HepG2 (cell line): ENCODE measurements at regions not wholly inside any gene's neighbourhood (a gene's known extent, or its start where the extent isn't known, plus 50 kb on each side); places are given as distances from the start of the nearest gene placed in this dataset.

Source experiments
- ATAC-seq: fragments of 200-7000 bp; cut with Tn5 transposase; 3 replicates; pipeline ENCODE4 v1.9.1; 2020; ENCODE audit warnings: mild to moderate bottlenecking, moderate library complexity
- BruUV-seq: library from RNA; stranded (reverse); fragments of 400-500 nt; replicated peaks from 2 replicates; lab custom pipeline; 2021; lab: Mats Ljungman, UMichigan
- CTCF ChIA-PET: fragments of 300-600 bp; formaldehyde crosslinking; extraction: SDS; loops from one replicate; lab custom pipeline; 2021; ENCODE audit warnings: low total read pairs, inconsistent platforms, low intra/inter-chr PET ratio; lab: Yijun Ruan, JAX
- POLR2A ChIA-PET: fragments of 350-600 bp; sonication (Branson Sonifier 250); formaldehyde crosslinking; loops from one replicate; lab custom pipeline; 2020; ENCODE audit warnings: antibody characterized with exemption, inconsistent platforms; lab: Yijun Ruan, JAX
- DNase-seq: peaks from one replicate; pipeline ENCODE4 v3.0.0-alpha.2; 2015; ENCODE audit warnings: low spot score
- FAIRE-seq: peaks from 3 replicates; lab custom pipeline; 2011; peaks lifted over from hg19 to GRCh38; lab: Jason Lieb, UNC
- H2AFZ ChIP-seq: one replicate; pipeline ENCODE4 v1.6.1; 2011; ENCODE audit warnings: low read length, inconsistent platforms
- H3K27ac ChIP-seq: fragments of 300-600 bp; 3 replicates; pipeline ENCODE4 v1.8.0; 2011; ENCODE audit warnings: mixed run types, mild to moderate bottlenecking, mixed read lengths, low read length, inconsistent platforms; ENCODE audit not compliant: insufficient read depth; ENCODE audit errors: extremely low read length
- H3K27me3 ChIP-seq, 2 experiments: fragments of 200-600 bp in 1 of 2; 2 replicates in 1 of 2; 3 replicates in 1 of 2; pipeline versions ENCODE4 v1.6.0 to v1.8.0; 2011; ENCODE audit warnings: low read length in 2 of 2, mild to moderate bottlenecking in 2 of 2, moderate library complexity in 2 of 2, inconsistent platforms in 1 of 2; ENCODE audit not compliant: insufficient read depth in 2 of 2, control insufficient read depth in 1 of 2
- H3K36me3 ChIP-seq, 2 experiments: fragments of 200-600 bp in 1 of 2; replicated peaks in 1 of 2; 2 replicates in 1 of 2; 3 replicates in 1 of 2; pipeline versions ENCODE4 v1.5.1 to v1.8.0; 2011; ENCODE audit warnings: low read length in 2 of 2, inconsistent platforms in 1 of 2; ENCODE audit not compliant: insufficient read depth in 2 of 2, control insufficient read depth in 1 of 2
- H3K4me1 ChIP-seq: 2 replicates; pipeline ENCODE4 v1.5.1; 2012; ENCODE audit warnings: low read length, inconsistent platforms; ENCODE audit not compliant: insufficient read depth
- H3K4me2 ChIP-seq: 2 replicates; pipeline ENCODE4 v1.6.0; 2011; ENCODE audit warnings: low read depth, low read length, inconsistent platforms
- H3K4me3 ChIP-seq, 3 experiments: fragments of 200-600 bp in 1 of 3; sonication (generic), shearing (Covaris generic) in 1 of 3; replicated peaks in 1 of 3; 2 replicates each; pipeline ENCODE4 v1.5.1; 2011 to 2016; ENCODE audit warnings: low read length in 3 of 3, inconsistent platforms in 2 of 3, low read depth in 2 of 3, mild to moderate bottlenecking in 2 of 3, control low read depth in 1 of 3, mixed read lengths in 1 of 3; ENCODE audit not compliant: insufficient read depth in 1 of 3
- H3K79me2 ChIP-seq: one replicate; pipeline ENCODE4 v1.6.1; 2011; ENCODE audit warnings: low read length, inconsistent platforms; ENCODE audit not compliant: insufficient read depth
- H3K9ac ChIP-seq: 2 replicates; pipeline ENCODE4 v1.6.0; 2011; ENCODE audit warnings: mild to moderate bottlenecking, low read depth, low read length, inconsistent platforms; ENCODE audit not compliant: insufficient read depth
- H3K9me3 ChIP-seq: 2 replicates; pipeline ENCODE4 v1.5.1; 2012; ENCODE audit warnings: mild to moderate bottlenecking, low read length
- H4K20me1 ChIP-seq: 2 replicates; pipeline ENCODE4 v1.6.0; 2011; ENCODE audit warnings: inconsistent platforms, mild to moderate bottlenecking, low read length, moderate library complexity; ENCODE audit not compliant: insufficient read depth
- CENPT ChIP-seq: sonication (generic); formaldehyde crosslinking; IDR thresholded peaks from 2 replicates; pipeline ENCODE4 v1.8.0; 2022; ENCODE audit warnings: low read depth, mild to moderate bottlenecking, moderate library complexity, missing genetic modification reagents
- NONO ChIP-seq, 2 experiments: fragments of 450-650 bp in 1 of 2; sonication (generic) in 1 of 2; formaldehyde crosslinking in 1 of 2; IDR thresholded peaks in 1 of 2; conservative IDR thresholded peaks in 1 of 2; 2 replicates each; pipeline versions ENCODE4 v1.6.1 to v1.8.0; 2017 to 2022; ENCODE audit warnings: mild to moderate bottlenecking in 1 of 2, missing genetic modification reagents in 1 of 2, moderate library complexity in 1 of 2
- U2AF2 ChIP-seq: fragments of 200-400 bp; formaldehyde crosslinking; IDR thresholded peaks from 2 replicates; pipeline ENCODE4 v1.6.1; 2017; ENCODE audit warnings: low read depth, mild to moderate bottlenecking, low read length
- ZBTB21 ChIP-seq: sonication (generic); formaldehyde crosslinking; IDR thresholded peaks from 2 replicates; pipeline ENCODE4 v1.4.0; 2020; ENCODE audit warnings: missing genetic modification reagents
- ZBTB42 ChIP-seq: sonication (generic); formaldehyde crosslinking; IDR thresholded peaks from 2 replicates; pipeline ENCODE4 v1.5.0; 2020; ENCODE audit warnings: mild to moderate bottlenecking, missing genetic modification reagents
- ZSCAN12 ChIP-seq: sonication (generic); formaldehyde crosslinking; IDR thresholded peaks from 2 replicates; pipeline ENCODE4 v1.9.0; 2021; ENCODE audit warnings: mild to moderate bottlenecking, missing genetic modification reagents
- ZSCAN20 ChIP-seq: sonication (generic); formaldehyde crosslinking; IDR thresholded peaks from 2 replicates; pipeline ENCODE4 v1.4.0; 2020; ENCODE audit warnings: missing genetic modification reagents, mild to moderate bottlenecking, borderline replicate concordance
- WGBS: methylation state at CpG from one replicate; pipeline ENCODE4 v1.1.6; 2017; ENCODE audit warnings: low lambda C conversion rate; 5-methylcytosine and 5-hydroxymethylcytosine counted together
- in situ Hi-C: cut with HindIII; loops from 2 replicates; pipeline ENCODE4 v1.10.0; 2017; ENCODE audit warnings: low pct_unique_long_range_greater_than_20kb; ENCODE audit not compliant: extremely low pct_ligation_motif_present
- intact Hi-C: fragments of 100-400 bp; cut with micrococcal nuclease; formaldehyde crosslinking; loops from one replicate; pipeline ENCODE4 v1.10.0; 2022; ENCODE audit not compliant: unreplicated experiment
- TF ChIP-seq, protein P1 (sequence below): sonication (generic); formaldehyde crosslinking; IDR thresholded peaks from 2 replicates; pipeline ENCODE4 v1.9.0; 2021; ENCODE audit warnings: mild to moderate bottlenecking, missing genetic modification reagents
- TF ChIP-seq, protein P2 (sequence below): IDR thresholded peaks from 2 replicates; pipeline ENCODE4 v1.6.1; 2012; ENCODE audit warnings: low read length, improper control_type of control experiment
- TF ChIP-seq, protein P3 (sequence below): sonication (generic); formaldehyde crosslinking; IDR thresholded peaks from 2 replicates; pipeline ENCODE4 v1.9.0; 2021; ENCODE audit warnings: missing genetic modification reagents, mild to moderate bottlenecking, borderline replicate concordance

DNA sequence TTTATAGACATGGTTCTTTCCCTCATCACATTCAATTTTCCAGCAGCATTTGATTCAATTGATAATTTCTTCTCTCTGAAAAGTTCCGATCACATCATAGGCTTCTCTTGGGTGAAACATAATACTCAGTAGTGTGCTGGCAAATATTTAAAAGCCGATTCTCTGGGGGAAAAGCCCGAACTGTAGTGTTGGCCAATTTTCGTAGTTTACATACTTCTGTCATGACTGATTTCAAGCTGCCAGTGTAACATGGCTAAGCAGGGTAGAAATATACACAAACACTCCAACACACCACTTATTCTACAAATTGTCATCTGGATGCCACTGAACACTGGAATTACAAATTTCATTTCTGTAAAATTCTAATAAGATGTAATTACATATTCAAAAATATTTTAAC lies 56.1 kb upstream of the FREM2 start:
- no peak overlapping the region for H2AFZ ChIP-seq
- BruUV-seq, result no TSS peak
- H3K4me2 ChIP-seq, result no peak overlapping the region
- H3K9me3 ChIP-seq, result no peaks in the 10 kb centered on the region
- CTCF ChIA-PET, result no interaction called here
- 13% methylated on average over 4 of the region's 4 CpGs for WGBS
- no peaks in the 10 kb centered on the region for H3K79me2 ChIP-seq
- ATAC-seq (no peak), DNase-seq (no peak), FAIRE-seq (no peak)
- POLR2A ChIA-PET, result no interaction called here
- H3K36me3 ChIP-seq, result no peaks in the 10 kb centered on the region
- intact Hi-C loops, result no loop called here
- no peaks in the 10 kb centered on the region for H3K27me3 ChIP-seq
- in situ Hi-C loops, result no loop called here
- H3K4me1 ChIP-seq, result no peaks in the 10 kb centered on the region
- H4K20me1 ChIP-seq, result no peaks in the 10 kb centered on the region
- no peak overlapping the region for H3K9ac ChIP-seq
- H3K27ac ChIP-seq, result no peak overlapping the region
- H3K4me3 ChIP-seq, result no peak overlapping the region
- no peak for TF ChIP-seq CENPT (CRISPR knock-in tag)
- TF ChIP-seq, protein P1, sequence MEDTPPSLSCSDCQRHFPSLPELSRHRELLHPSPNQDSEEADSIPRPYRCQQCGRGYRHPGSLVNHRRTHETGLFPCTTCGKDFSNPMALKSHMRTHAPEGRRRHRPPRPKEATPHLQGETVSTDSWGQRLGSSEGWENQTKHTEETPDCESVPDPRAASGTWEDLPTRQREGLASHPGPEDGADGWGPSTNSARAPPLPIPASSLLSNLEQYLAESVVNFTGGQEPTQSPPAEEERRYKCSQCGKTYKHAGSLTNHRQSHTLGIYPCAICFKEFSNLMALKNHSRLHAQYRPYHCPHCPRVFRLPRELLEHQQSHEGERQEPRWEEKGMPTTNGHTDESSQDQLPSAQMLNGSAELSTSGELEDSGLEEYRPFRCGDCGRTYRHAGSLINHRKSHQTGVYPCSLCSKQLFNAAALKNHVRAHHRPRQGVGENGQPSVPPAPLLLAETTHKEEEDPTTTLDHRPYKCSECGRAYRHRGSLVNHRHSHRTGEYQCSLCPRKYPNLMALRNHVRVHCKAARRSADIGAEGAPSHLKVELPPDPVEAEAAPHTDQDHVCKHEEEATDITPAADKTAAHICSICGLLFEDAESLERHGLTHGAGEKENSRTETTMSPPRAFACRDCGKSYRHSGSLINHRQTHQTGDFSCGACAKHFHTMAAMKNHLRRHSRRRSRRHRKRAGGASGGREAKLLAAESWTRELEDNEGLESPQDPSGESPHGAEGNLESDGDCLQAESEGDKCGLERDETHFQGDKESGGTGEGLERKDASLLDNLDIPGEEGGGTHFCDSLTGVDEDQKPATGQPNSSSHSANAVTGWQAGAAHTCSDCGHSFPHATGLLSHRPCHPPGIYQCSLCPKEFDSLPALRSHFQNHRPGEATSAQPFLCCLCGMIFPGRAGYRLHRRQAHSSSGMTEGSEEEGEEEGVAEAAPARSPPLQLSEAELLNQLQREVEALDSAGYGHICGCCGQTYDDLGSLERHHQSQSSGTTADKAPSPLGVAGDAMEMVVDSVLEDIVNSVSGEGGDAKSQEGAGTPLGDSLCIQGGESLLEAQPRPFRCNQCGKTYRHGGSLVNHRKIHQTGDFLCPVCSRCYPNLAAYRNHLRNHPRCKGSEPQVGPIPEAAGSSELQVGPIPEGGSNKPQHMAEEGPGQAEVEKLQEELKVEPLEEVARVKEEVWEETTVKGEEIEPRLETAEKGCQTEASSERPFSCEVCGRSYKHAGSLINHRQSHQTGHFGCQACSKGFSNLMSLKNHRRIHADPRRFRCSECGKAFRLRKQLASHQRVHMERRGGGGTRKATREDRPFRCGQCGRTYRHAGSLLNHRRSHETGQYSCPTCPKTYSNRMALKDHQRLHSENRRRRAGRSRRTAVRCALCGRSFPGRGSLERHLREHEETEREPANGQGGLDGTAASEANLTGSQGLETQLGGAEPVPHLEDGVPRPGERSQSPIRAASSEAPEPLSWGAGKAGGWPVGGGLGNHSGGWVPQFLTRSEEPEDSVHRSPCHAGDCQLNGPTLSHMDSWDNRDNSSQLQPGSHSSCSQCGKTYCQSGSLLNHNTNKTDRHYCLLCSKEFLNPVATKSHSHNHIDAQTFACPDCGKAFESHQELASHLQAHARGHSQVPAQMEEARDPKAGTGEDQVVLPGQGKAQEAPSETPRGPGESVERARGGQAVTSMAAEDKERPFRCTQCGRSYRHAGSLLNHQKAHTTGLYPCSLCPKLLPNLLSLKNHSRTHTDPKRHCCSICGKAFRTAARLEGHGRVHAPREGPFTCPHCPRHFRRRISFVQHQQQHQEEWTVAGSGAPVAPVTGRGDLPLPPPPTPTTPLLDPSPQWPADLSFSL (CRISPR knock-in tag), result no peak
- no peak for TF ChIP-seq ZSCAN12 (CRISPR knock-in tag)
- no peak for TF ChIP-seq ZBTB21
- TF ChIP-seq, protein P2, sequence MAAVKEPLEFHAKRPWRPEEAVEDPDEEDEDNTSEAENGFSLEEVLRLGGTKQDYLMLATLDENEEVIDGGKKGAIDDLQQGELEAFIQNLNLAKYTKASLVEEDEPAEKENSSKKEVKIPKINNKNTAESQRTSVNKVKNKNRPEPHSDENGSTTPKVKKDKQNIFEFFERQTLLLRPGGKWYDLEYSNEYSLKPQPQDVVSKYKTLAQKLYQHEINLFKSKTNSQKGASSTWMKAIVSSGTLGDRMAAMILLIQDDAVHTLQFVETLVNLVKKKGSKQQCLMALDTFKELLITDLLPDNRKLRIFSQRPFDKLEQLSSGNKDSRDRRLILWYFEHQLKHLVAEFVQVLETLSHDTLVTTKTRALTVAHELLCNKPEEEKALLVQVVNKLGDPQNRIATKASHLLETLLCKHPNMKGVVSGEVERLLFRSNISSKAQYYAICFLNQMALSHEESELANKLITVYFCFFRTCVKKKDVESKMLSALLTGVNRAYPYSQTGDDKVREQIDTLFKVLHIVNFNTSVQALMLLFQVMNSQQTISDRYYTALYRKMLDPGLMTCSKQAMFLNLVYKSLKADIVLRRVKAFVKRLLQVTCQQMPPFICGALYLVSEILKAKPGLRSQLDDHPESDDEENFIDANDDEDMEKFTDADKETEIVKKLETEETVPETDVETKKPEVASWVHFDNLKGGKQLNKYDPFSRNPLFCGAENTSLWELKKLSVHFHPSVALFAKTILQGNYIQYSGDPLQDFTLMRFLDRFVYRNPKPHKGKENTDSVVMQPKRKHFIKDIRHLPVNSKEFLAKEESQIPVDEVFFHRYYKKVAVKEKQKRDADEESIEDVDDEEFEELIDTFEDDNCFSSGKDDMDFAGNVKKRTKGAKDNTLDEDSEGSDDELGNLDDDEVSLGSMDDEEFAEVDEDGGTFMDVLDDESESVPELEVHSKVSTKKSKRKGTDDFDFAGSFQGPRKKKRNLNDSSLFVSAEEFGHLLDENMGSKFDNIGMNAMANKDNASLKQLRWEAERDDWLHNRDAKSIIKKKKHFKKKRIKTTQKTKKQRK, result no peak
- no peak for TF ChIP-seq NONO (IDR thresholded peaks at IDR 0.05)
- no peak for TF ChIP-seq NONO (CRISPR knock-in tag; conservative IDR thresholded peaks at IDR 0.05)
- TF ChIP-seq, protein P3, sequence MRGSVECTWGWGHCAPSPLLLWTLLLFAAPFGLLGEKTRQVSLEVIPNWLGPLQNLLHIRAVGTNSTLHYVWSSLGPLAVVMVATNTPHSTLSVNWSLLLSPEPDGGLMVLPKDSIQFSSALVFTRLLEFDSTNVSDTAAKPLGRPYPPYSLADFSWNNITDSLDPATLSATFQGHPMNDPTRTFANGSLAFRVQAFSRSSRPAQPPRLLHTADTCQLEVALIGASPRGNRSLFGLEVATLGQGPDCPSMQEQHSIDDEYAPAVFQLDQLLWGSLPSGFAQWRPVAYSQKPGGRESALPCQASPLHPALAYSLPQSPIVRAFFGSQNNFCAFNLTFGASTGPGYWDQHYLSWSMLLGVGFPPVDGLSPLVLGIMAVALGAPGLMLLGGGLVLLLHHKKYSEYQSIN (CRISPR knock-in tag), result no peak
- TF ChIP-seq ZBTB42 (CRISPR knock-in tag), result no peak
- TF ChIP-seq U2AF2, result no peak
- TF ChIP-seq ZSCAN20 (CRISPR knock-in tag), result no peak
